ENCODE measurements at regions not wholly inside any gene's neighbourhood (a gene's known extent, or its start where the extent isn't known, plus 50 kb on each side); places are given as distances from the start of the nearest gene placed in this dataset.

DNA sequence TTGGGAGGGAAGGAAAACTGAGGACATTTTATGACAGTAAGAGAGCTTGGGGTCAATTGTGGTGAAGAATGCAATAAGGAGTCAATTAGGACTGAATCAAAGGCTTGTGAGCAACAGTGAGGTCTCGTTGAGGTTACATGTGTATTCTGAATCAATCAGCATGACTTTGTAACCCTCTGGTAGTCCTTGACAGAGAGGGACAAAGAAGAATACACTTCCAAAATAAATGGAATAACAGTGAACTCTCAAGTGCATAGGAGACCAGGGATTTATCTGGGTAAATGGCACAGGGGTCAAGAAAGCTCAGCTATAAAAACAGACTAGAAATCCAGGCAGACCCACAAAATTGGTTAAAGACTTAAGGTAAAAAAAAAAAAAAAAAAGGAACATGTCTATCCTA lies 85.1 kb upstream of the NAV3 start:
- Mint-ChIP-seq H3K4me1 (ENCODE audit: low read depth) (no peaks in the 10 kb centered on the region), H3K27me3 (no peaks in the 10 kb centered on the region), H3K36me3 (ENCODE audit: low read depth) (no peaks in the 10 kb centered on the region), H3K27ac (no peak overlapping the region), H3K4me3 (no peak overlapping the region), H3K9me3 (peaks cover 5% of the 10 kb centered on the region)
- DNase-seq = no peak
- intact Hi-C loops (cut with DNase I, micrococcal nuclease) = no loop called here
- ATAC-seq (ENCODE audit: poor library complexity) = no peak
- no peaks in the 10 kb centered on the region for H3K36me3 ChIP-seq (ENCODE audit: insufficient read depth, low read length)
- ChIA-PET CTCF (no interaction called here), POLR2A (interaction anchor here (0.8 kb wide), 1 partner anchor 338 kb away, joined by 3 read pairs; no protein-coding TSS in a partner anchor)
- TF ChIP-seq, protein P1, sequence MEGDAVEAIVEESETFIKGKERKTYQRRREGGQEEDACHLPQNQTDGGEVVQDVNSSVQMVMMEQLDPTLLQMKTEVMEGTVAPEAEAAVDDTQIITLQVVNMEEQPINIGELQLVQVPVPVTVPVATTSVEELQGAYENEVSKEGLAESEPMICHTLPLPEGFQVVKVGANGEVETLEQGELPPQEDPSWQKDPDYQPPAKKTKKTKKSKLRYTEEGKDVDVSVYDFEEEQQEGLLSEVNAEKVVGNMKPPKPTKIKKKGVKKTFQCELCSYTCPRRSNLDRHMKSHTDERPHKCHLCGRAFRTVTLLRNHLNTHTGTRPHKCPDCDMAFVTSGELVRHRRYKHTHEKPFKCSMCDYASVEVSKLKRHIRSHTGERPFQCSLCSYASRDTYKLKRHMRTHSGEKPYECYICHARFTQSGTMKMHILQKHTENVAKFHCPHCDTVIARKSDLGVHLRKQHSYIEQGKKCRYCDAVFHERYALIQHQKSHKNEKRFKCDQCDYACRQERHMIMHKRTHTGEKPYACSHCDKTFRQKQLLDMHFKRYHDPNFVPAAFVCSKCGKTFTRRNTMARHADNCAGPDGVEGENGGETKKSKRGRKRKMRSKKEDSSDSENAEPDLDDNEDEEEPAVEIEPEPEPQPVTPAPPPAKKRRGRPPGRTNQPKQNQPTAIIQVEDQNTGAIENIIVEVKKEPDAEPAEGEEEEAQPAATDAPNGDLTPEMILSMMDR (IDR thresholded peaks at IDR 0.05) = no peak
- H3K27ac ChIP-seq (ENCODE audit: low read depth in 1 of 2, low read length in 2 of 2) = no peak overlapping the region
- no peaks in the 10 kb centered on the region for H3K4me1 ChIP-seq (ENCODE audit: insufficient read depth, low read length)
- H3K27me3 ChIP-seq (ENCODE audit: control insufficient read depth in 1 of 2, insufficient read depth in 2 of 2, low read length in 2 of 2) = no peaks in the 10 kb centered on the region
- no peak overlapping the region for H3K4me3 ChIP-seq (ENCODE audit: low read length)
- H3K9me3 ChIP-seq (ENCODE audit: control insufficient read depth in 1 of 2, insufficient read depth in 1 of 2, low read length in 2 of 2) = no peaks in the 10 kb centered on the region

DNA sequence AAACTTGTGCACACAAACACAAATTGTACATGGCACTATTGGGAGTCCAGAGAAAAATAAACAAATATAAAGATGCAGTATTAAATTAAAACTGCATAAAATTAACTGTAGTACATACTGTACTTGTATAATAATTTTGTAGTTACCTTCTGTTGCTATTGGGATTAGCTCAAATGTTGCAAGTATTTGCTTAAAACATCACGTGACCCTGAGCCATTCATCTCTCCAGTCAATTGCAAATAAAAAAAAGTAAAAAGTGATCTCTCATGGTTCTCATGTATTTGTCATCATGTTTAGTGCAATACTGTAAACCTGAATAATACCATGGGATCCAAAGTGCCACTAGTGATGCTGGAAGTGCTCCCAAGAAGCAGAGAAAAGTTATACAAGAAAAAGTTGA lies 88.1 kb upstream of the NAV3 start:
- intact Hi-C loops (cut with DNase I, micrococcal nuclease) = no loop called here
- no peaks in the 10 kb centered on the region for H3K36me3 Mint-ChIP-seq (ENCODE audit: low read depth)
- Histone ChIP-seq H3K27ac (ENCODE audit: low read depth in 1 of 2, low read length in 2 of 2) (no peak overlapping the region), H3K4me1 (ENCODE audit: insufficient read depth, low read length) (no peaks in the 10 kb centered on the region), H3K36me3 (ENCODE audit: insufficient read depth, low read length) (no peaks in the 10 kb centered on the region), H3K27me3 (ENCODE audit: control insufficient read depth in 1 of 2, insufficient read depth in 2 of 2, low read length in 2 of 2) (no peaks in the 10 kb centered on the region), H3K4me3 (ENCODE audit: low read length) (no peak overlapping the region), H3K9me3 (ENCODE audit: control insufficient read depth in 1 of 2, insufficient read depth in 1 of 2, low read length in 2 of 2) (peaks cover 0 to 4% of the 10 kb centered on the region in 2 experiments)
- no peaks in the 10 kb centered on the region for H3K4me1 Mint-ChIP-seq (ENCODE audit: low read depth)
- H3K9me3 Mint-ChIP-seq = peaks cover 7% of the 10 kb centered on the region
- H3K27me3 Mint-ChIP-seq = no peaks in the 10 kb centered on the region
- ATAC-seq (ENCODE audit: poor library complexity) = no peak
- TF ChIP-seq, protein P1 (IDR thresholded peaks at IDR 0.05) = no peak
- DNase-seq = no peak
- CTCF ChIA-PET = no interaction called here
- POLR2A ChIA-PET = no interaction called here
- no peak overlapping the region for H3K4me3 Mint-ChIP-seq
- no peak overlapping the region for H3K27ac Mint-ChIP-seq

DNA sequence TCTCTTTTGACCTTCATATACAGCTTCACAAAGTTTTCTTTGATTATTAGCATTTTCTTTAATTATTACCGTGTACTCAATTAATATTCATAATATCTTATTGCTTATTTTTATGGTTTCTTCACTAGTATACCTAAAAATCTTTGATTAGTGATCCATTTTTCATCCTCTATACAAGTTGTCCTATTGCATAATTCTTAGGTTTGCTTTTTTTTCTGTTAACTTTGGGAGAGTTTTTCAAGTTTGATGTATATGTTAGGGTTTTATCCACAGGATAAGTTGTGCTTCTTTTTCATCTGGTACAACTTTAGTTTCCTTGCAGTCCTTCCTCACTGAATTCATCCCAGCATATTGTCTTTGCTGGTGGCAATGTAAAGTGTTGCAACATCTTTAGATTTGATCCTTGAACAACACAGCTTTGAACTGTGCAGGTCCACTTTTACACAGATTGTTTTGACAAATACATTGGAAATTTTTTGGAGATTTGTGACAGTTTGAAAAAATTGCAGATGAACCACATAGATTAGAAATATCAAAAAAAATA lies 88.6 kb upstream of the NAV3 start:
- DNase-seq = no peak
- no peak overlapping the region for H3K4me3 ChIP-seq (ENCODE audit: low read length)
- POLR2A ChIA-PET = no interaction called here
- H3K27me3 ChIP-seq (ENCODE audit: control insufficient read depth in 1 of 2, insufficient read depth in 2 of 2, low read length in 2 of 2) = no peaks in the 10 kb centered on the region
- CTCF ChIA-PET = no interaction called here
- no peak for ATAC-seq (ENCODE audit: poor library complexity)
- intact Hi-C loops (cut with DNase I, micrococcal nuclease) = no loop called here
- no peaks in the 10 kb centered on the region for H3K27me3 Mint-ChIP-seq
- peaks cover 7% of the 10 kb centered on the region for H3K9me3 Mint-ChIP-seq
- no peaks in the 10 kb centered on the region for H3K4me1 Mint-ChIP-seq (ENCODE audit: low read depth)
- no peaks in the 10 kb centered on the region for H3K4me1 ChIP-seq (ENCODE audit: insufficient read depth, low read length)
- no peaks in the 10 kb centered on the region for H3K36me3 ChIP-seq (ENCODE audit: insufficient read depth, low read length)
- H3K4me3 Mint-ChIP-seq = no peak overlapping the region
- peaks cover 0 to 4% of the 10 kb centered on the region in 2 experiments for H3K9me3 ChIP-seq (ENCODE audit: control insufficient read depth in 1 of 2, insufficient read depth in 1 of 2, low read length in 2 of 2)
- TF ChIP-seq, protein P1 (IDR thresholded peaks at IDR 0.05) = no peak
- H3K27ac ChIP-seq (ENCODE audit: low read depth in 1 of 2, low read length in 2 of 2) = no peak overlapping the region
- no peaks in the 10 kb centered on the region for H3K36me3 Mint-ChIP-seq (ENCODE audit: low read depth)
- no peak overlapping the region for H3K27ac Mint-ChIP-seq

Measured in CD4-positive, alpha-beta T cell (primary cell).